CD4-positive, alpha-beta T cell treated with Interferon alpha-2 for 1 hour (primary cell): ENCODE measurements at regions not wholly inside any gene's neighbourhood (a gene's known extent, or its start where the extent isn't known, plus 50 kb on each side); places are given as distances from the start of the nearest gene placed in this dataset.
"Not testable (repeated sequence)": the region's sequence is repeated elsewhere in the genome, so short reads cannot be mapped to it uniquely, and the experiment has no call there.

Source experiments
- DNase-seq, 2 donors: peaks; one replicate each; pipeline ENCODE4 v3.0.0-alpha.2; 2020 to 2022

DNA sequence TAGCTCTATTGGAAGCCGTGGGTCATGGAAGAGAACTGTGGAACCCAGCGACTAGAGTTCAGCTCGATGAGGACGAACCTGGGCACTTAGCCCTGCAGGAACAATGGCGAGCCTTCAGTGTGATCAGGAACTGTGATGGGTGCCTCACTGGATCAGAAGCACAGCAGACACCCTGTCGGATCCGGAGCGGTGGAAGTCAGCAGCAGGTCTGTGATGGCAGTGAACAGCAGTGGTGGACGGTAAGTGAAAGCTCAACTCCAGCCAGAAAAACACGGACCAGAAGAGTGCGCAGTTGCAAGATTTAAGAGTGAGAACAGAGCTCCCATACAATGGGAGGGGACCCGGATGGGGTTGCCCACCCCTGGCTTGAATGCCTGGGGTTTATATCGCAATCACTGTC is 282.2 kb downstream of the NSUN3 start:
- DNase-seq, result no peak

DNA sequence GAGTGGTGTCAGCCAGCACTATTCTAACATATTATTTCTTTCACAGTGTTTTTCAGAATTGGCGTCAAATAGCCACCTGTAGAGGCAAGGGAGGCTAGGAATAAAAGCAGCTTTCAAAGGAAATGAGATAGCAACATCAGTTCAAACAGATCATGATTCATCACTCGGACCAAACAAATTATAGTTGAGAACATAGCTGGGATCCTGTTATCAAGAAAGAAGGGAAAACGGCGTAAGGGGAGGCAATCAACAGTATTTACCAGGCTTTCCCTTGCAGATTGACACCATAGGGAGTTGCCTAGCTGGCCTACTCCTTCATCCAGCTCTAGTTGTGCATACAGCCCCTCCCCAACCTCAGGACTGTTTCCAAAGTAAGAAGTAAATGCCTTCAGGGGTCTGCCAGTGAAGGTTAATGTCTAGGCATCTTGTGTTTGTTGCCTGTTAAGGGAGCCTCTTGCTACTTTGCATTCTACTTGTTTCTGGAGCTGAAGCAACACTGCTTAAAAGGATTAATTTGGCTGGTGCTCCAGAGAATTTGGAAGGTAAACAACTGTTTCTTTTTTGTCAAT is 286.5 kb downstream of the NSUN3 start:
- DNase-seq, result no peak

DNA sequence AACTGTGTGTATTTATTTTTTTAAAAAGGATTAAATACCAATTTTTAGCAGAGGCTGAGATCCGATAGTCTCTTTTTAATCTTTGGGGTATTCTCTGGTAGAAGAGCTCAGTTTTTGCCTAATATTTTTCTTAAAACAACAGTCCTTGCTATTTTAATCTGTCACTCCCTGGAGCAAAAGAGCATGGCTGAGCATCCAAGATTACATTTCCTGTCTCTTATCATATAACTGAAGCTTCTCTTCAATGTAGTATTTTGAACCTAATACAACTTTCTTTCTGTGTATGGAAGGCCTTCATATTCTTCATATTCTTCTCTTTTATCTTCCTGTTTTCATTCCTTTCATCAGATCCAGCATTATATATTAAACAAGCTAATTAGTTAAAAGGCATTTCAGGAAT is 293.7 kb downstream of the NSUN3 start:
- no peak for DNase-seq

DNA sequence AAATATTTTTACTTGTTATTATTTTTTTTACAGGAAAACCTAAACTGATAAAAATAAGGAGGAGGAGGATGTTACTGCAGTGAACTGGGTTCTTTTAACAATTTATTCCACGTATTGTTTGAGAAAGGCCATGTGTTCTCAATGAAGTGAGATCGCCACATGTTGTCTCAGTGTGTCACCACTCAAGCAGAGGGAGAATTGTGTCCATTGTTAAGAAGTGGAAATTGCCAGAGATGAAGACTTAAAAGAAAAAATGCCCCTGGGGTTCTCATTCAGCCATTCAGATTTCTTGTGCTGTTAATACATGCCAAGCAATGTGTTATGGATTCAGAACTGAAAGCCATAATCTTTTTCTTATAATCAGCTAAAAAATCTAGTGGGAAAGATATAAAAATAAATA is 297.1 kb downstream of the NSUN3 start:
- no peak for DNase-seq

DNA sequence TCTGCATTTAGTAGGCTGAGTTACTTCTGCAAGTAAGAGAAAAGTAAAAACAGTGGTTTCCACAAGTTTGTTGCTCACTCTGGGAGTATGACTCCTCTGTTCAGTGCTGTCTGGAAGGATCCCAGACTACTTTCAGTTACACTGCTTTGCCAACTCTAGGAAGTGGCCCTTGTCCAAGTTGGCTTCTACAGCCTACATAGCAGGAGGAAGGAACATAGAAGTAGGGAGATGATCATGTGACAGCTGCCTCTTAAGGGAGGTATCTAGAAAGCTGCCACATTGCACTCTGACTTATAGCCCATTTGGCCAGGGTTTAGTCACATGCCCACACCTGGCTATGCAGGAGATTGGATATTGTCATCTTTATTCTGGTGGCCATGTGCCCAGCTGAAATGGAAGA is 298.1 kb downstream of the NSUN3 start:
- no peak for DNase-seq

DNA sequence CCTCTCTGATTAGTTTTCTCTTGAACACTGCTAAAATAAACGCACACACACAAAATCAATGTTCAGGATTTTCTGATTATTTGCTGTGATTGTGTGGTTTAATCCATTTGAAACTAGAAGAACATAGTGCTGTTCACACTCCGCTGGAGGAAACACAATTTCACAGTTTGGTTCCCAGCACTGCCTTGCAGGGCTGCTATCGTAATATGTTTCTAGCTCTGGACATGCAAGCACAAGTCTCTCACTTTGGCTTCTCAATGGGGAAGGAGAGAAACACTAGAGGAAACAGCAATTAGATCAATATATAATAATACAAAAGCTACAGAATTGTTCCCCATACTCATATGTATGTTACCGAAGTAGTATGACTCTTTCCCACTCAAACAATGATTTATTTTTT is 299.5 kb downstream of the NSUN3 start:
- DNase-seq, result no peak

DNA sequence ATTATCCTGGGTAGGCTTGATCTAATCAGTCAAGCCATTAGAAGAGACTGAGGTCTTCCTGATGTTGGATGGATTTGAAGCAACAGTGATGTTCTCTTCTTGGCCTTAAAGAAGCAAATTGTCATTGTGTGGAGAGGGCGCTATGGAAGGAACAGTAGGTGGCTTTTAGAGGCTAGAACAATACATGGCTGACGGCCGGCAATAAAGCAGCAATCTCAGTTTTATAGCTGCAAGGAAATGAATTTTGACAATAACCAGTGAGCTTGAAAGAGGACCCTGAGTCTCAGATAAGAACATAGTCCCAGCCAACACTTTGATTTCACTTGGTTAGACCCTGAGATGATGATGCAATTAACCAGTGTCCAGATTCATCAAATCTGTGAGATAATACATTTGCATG is 302.1 kb downstream of the NSUN3 start:
- no peak for DNase-seq

DNA sequence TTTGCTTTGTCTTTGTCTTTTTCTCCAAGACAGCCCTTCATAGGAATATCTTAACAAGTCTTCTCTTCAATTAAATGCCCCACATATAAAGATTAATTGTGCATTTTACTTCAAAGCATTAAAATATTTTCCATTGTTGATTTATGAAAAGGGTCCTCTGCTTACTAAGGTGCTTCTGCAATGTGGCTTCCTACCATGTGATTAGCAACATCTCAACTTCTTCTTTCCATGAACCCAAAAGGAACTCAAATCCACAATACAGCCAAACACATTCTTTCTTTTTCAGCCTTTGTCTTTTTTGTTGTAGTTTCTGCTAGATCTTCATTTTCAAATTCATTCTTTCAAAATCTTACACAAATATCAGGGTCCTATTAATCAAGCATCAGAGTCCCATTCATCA is 309.2 kb downstream of the NSUN3 start:
- no peak for DNase-seq

DNA sequence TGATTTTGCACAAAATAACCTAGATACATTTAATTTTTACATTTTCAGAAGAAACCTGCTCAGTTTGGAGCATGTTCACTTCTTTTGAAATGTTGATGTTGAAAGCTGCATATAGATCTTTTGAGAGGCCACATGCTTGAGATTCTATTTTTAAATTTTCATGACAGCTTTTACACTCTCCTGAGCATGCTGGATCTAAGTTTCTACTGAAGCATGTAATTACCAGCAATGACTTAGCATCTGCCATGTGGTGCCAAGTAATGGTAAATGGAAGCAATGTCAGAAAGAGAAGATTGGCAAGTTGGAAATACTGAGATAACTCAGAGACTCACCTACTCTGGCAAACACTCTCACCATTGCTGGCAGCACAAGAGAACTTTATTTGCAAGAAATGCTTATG is 310.6 kb downstream of the NSUN3 start:
- DNase-seq, result no peak

DNA sequence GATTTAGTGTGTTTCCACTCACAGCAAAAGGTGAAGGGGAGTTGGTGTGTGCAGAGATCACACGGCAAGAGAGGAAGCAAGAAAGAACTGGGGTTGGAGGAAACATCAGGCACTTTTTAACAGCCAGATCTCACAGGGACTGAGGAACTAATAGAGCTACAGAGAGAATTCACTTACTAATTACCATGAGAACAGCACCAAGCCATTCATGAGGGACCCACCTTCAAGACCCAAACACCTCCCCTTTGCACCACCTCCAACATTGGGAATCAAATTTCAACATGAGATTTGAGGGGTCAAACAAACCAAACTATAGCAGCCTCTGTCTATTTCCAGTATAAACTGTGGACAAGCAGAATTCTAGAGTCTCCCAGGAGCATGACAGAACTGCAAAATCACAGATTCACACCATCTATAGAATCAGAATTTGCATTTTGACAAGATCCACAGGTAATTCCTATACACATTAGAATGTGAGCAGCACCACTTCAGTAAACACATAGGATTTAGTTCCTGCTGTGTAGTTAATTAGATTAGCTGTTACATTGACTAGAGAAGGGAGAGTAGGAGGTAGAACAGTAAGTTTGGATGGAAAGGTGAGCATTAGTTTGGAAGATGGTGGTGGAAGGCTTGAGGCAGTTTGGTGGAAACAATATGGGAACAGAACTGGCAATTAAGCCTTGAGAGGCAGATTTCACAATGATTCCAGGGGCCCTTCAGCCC is 311.7 kb downstream of the NSUN3 start:
- DNase-seq, result no peak

DNA sequence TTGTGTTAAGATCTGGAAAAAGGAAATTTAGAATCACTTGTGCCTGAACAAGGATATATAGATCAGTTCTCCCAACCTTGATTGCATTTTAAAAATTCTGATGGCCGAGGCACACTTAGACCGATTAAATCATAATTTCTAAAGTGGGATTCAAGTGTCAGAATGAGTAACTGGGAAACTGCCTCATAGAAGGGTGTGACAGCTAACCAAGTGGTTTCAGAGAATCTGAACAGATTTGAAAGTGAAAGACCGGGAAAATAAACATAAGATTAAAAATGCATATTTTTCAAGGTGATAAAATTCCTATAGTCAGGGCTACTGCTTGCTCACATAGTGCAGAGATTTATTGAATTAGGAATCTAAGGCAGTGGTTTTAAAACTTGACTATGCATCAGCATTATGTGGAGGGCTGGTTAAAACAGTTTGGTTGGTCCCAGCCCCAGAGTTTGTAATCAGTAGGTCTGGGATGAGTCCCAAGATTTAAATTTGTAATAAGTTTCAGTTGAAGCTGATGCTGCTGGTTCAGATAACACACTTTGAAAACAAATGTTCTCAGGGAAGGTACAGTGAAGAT is 314.3 kb downstream of the NSUN3 start:
- DNase-seq, result not testable (repeated sequence)

DNA sequence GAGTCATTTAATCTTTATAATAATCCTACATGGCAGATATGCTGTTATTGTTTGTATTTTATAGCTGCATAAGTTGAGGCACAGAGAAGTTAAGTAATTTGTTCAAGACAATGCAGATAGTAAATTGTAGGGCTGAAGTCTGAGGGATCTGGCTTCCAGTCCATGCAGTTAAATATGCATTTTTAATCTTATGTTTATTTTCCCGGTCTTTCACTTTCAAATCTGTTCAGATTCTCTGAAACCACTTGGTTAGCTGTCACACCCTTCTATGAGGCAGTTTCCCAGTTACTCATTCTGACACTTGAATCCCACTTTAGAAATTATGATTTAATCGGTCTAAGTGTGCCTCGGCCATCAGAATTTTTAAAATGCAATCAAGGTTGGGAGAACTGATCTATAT is 315.0 kb downstream of the NSUN3 start:
- DNase-seq, result not testable (repeated sequence)

DNA sequence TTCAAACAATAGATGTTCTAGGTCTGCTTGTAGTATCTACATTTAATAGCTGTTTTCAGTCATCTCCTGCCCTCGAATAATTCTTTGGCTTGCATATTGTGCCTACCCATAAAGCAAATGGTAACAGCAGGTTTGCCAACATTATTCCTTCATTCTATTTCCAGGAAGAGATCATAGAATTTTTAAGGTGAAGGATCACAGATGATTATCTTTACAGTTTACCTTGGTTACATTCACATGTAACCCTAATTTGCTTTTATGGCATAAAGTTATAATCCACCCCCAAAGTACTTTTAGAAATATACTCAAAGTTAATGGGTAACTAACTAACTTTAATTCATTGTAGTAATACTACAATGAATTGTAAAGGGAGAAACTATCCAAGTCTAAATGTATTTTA is 315.5 kb downstream of the NSUN3 start:
- DNase-seq, result no peak

DNA sequence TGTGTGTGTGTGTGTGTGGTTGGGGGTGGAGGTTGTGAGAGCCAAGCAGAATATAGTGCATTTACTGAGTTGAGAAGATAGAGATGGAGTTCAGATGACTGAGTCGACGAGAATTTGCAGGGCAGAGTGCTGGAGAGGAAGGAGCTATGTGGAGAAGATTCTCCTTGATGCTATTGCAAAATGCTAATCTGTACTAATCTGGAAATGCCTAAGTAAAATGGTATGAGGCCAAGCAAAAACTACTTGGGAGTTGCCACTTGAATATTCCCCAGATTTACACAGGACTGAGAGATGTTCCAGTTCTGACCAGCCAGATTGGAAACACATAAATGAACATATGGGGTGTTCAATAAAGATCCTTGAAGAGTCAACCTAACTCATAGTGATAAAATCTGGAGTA is 316.4 kb downstream of the NSUN3 start:
- DNase-seq, result no peak

DNA sequence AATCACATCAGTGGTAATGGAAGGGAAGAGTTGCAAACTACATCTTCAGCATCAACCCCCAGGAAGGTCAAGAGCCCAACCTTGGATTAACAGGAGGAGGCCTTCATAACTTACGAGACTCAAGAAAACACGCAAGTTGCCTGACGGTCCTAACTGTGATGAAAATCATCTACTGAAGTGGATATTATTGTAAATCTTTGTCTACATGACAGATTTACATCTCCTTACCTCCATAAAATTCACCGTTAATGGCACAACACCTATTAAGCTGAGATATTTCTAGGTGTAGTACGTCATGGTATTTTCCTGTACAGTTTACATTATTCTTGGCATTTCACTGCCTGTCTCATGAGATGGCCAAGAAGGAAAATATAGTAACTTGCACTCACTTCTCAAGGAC is 332.0 kb downstream of the NSUN3 start:
- DNase-seq, result no peak

DNA sequence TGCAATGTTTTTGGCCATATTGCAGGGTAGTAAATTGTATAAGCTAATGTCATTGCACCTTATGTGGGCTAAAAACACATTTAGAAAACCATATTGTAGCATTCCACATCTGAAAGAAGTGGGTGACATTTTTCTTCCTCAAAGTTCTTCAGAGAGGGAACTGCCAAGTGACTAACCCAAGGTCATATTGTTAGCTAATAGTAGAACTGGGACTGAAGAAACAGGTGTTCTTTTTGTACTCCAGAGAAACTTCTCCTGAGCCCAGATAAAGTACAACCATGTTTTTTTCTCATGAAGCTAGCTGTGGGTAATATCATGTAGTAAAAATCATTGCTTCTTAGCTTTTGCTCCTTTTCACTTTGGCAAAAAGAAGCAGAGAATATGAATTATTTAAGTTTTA is 333.0 kb downstream of the NSUN3 start:
- DNase-seq, result no peak

DNA sequence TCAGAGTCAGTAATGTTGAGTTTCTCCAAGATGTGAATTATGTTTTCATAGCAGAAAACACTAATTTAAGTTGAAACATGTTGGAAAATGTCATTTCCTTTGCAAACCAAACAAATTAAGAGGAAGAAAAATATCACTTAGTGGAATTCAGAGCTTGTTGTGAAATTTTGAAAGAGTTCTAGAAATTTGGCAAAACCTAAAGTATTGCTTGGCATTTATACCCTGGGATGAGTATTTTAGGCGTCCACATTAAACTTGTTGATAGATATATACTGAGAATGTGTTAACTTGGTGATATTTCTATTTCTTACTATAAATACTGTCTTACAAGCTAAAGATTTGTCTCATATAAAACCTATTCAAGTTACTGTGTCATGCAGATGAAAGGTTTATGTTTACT is 335.2 kb downstream of the NSUN3 start:
- no peak for DNase-seq

DNA sequence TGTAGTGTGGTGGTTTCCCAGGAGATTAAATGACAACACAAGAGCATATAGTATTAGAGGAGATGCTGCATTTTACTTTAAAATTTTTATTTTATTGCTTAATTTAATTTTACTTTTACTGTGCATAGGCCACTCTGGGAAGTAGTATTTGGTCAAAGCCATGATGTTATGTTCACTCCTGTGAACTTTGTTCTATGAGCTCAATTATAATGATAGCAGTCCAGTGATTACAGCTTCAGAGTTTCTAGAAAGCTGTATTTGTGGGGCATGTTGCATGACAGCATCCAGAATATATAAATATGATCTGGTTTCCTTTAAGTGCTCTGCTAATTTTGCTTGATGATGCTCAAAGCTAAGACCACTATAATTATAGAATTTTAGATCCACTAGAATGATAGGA is 338.6 kb downstream of the NSUN3 start:
- DNase-seq, result no peak

DNA sequence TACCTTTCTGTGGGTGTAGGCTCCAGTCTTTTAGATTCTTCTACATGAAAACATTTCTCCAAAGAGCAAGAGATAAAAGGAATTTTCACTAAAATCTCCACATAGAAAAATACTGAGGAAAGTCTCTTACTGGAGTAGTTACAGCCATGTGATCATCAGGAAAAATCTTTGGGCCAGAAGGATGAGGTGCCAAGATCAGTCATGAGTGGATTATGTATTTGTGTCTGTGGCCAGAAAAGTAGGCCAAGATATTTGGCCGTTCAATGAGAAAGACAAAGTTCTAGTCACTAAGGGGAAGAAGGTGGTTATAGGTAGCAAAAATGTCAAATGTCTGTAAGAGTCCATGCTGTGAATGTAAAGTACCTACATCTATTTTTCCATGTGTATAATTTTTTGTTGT is 339.3 kb downstream of the NSUN3 start:
- DNase-seq, result no peak

DNA sequence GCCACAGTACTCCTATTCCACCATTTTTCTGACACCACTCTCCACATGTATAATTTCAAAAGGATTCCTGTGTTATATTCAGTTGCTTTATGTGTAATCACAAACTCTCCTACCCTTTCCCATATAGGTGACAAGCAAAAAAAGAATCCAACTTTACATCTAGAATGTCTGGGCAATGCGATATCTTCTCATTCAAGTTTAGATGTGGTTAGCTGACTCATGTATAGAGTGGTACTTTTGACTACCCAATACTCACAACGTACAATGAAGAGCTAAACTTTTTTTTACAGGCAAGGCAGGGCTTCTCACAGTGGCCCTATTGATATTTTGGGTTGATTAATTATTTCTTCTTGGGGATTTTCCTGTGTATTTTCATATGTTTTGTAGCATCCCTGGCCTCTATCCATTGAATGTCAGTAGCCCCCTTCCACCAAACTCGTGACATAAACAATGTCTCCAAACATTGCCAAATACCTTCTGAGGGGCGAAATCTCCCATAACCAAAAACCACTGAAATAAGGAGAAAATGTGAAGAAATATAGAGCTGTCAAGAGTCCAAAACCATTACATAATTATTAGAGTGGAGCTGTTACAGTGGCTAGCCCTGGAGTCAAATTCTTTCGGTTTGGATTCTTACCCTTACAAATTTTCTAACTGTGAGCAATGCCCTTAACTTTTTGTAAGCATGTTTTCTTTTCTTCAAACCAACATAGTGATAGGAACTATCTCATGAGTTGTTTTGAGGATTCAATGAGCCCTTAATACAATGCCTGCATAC is 342.6 kb downstream of the NSUN3 start:
- no peak for DNase-seq

DNA sequence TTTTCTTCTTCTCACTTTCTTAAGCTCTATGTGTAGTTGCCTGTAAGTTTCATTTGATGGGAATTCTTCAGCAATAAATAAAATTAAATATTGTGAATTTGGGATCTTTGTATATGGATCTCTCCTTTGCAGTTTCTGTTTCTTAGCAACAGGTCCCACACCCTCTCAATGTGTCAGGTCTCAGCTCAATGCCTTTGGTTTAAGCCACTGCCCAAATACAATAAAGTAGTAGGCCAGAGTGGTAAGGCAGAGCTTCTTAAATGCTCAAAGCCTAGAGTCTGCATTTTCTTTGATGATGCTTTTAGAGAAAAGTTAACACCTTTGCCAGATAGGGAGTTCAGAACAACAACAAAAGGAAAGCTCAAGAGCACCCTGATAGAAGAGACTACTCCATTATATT is 343.7 kb downstream of the NSUN3 start:
- DNase-seq, result no peak

DNA sequence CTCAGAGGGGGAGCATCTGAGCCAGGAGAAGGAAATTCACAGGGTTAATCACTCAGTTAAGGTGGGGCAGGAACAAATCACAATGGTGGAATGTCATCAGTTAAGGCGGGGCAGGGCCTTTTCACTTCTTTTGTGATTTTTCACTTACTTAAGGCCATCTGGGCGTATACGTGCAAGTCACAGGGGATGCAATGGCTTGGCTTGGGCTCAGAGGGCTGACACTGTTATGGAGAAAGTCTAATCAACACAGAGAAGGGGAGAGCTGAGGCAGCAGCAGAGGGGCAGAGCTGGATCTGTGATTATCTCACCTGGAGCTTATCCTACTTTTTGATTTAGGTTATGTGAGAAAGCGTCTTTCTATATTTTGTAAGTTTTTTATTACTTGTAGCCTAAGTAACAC is 350.1 kb downstream of the NSUN3 start:
- not testable (repeated sequence) for DNase-seq

DNA sequence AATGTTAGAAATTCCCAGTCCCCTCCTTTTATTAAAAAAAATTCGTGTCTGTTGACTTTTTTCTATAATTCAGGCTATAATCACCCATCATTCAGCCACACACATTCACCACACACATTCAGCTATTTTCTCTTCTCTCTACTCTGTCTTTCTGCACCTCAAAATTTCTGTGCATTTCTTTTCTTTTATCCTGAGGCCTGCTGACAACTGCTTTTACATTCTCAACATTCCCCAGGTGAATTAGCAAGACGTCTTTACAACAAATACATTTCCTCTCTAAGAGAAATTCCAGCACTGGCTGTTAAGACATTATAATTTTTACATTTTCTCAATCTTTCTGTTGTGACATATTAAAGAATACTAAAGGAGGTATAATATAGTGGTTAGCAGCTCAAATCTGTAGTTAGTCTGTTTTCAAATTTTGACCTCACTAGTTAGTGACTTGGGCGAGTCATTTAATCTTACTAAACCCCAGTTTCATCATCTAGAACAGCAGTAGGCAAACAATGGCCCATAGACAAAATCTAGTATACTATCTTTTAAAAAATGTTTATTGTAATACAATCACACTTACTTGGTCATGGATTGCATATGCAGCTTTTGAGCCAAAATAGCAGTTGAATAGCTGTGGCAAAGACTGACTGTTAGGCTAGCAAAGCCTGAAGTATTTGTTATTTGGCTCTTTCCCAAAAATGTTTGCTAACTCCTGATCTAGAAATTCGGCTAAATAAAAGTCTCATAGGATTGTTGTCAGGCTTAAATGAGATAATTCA is 350.7 kb downstream of the NSUN3 start:
- no peak for DNase-seq
